Ovary (tissue), 3 donors: ENCODE measurements at regions not wholly inside any gene's neighbourhood (a gene's known extent, or its start where the extent isn't known, plus 50 kb on each side); places are given as distances from the start of the nearest gene placed in this dataset.

Experiments used
- POLR2A ChIP-seq: fragments of 450-650 bp; IDR thresholded peaks from one replicate; pipeline ENCODE4 v1.6.1; 2017; ENCODE audit warnings: antibody characterized with exemption, mild to moderate bottlenecking, moderate library complexity
- TF ChIP-seq, protein P1 (sequence below), 3 donors: fragments of 450-650 bp in 2 of 3; fragments of 200-600 bp in 1 of 3; IDR thresholded peaks; one replicate each; pipeline versions ENCODE4 v1.5.1 to v1.8.0; 2016 to 2022; ENCODE audit warnings: antibody characterized with exemption in 3 of 3, mild to moderate bottlenecking in 1 of 3
- donor health status: DM: no; HTN: no; CAD: no.

DNA sequence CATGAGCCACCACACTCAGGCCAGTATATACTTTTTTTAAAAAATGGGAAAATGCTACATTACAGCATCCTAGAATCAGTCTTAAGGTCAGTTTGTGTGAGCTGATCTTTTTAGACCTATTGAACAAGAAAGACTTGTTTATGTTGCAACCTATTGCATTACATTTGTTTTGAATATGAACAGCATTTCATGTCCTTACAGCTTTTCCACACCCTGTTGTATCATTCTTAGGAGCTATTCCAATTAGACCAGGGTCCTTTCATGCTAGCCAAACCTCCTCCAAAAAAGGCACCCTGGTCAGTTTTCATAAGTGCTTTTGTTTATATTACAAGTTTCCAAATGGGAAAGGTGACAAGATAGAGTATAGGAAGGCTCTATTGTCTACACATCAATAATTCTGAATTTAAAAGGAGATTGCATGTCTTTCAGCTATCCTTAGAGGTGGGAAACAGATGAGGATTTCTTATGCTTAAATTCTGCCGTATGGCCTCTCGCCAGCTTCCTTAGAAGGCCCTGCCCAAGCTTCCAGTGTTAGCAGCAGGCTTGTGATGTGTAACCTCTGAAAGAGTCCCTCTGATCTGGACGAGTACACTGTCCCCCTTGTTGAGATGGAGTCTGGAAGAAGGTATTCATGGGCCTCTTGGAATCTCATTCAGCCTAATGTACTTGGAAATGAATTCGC is 171.9 kb downstream of the OTUD1 start:
- TF ChIP-seq, protein P1, sequence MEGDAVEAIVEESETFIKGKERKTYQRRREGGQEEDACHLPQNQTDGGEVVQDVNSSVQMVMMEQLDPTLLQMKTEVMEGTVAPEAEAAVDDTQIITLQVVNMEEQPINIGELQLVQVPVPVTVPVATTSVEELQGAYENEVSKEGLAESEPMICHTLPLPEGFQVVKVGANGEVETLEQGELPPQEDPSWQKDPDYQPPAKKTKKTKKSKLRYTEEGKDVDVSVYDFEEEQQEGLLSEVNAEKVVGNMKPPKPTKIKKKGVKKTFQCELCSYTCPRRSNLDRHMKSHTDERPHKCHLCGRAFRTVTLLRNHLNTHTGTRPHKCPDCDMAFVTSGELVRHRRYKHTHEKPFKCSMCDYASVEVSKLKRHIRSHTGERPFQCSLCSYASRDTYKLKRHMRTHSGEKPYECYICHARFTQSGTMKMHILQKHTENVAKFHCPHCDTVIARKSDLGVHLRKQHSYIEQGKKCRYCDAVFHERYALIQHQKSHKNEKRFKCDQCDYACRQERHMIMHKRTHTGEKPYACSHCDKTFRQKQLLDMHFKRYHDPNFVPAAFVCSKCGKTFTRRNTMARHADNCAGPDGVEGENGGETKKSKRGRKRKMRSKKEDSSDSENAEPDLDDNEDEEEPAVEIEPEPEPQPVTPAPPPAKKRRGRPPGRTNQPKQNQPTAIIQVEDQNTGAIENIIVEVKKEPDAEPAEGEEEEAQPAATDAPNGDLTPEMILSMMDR (IDR thresholded peaks at IDR 0.05): no peak
- no peak for TF ChIP-seq POLR2A
